B cell (primary cell): ENCODE measurements at regions not wholly inside any gene's neighbourhood (a gene's known extent, or its start where the extent isn't known, plus 50 kb on each side); places are given as distances from the start of the nearest gene placed in this dataset.

Source experiments
- ATAC-seq: fragments of 200-7000 bp; cut with Tn5 transposase; one replicate; pipeline ENCODE4 v1.10.0; 2021; ENCODE audit warnings: low read depth, mild to moderate bottlenecking, moderate number of reproducible peaks, moderate library complexity
- CTCF ChIA-PET: fragments of 350-600 bp; sonication (Branson Sonifier 250); formaldehyde crosslinking; loops from one replicate; lab custom pipeline; 2021; ENCODE audit warnings: antibody characterized with exemption, inconsistent platforms; lab: Charles Lee
- POLR2A ChIA-PET: fragments of 350-600 bp; sonication (Branson Sonifier 250); formaldehyde crosslinking; loops from one replicate; lab custom pipeline; 2021; ENCODE audit warnings: antibody characterized with exemption; lab: Charles Lee
- DNase-seq: peaks from one replicate; pipeline ENCODE4 v3.0.0; 2013
- H2AFZ ChIP-seq: 2 replicates; pipeline ENCODE4 v1.6.1; 2012; ENCODE audit warnings: mild to moderate bottlenecking, low read depth, low read length; ENCODE audit not compliant: insufficient read depth, poor library complexity, severe bottlenecking
- H3K27ac ChIP-seq, 2 donors: 1 replicate in 1 of 2; 2 replicates in 1 of 2; pipeline ENCODE4 v1.5.1; 2012 to 2013; ENCODE audit warnings: low read length in 2 of 2, mild to moderate bottlenecking in 2 of 2, moderate library complexity in 1 of 2
- H3K27me3 ChIP-seq, 4 experiments: fragments of 200-600 bp in 1 of 4; sonication (generic) in 1 of 4; replicated peaks in 1 of 4; 1 replicate in 2 of 4; 2 replicates in 2 of 4; pipeline versions ENCODE4 v1.6.1 to v1.7.0; 2013 to 2016; ENCODE audit warnings: low read length in 3 of 4, mild to moderate bottlenecking in 2 of 4, mixed read lengths in 1 of 4, moderate library complexity in 1 of 4; ENCODE audit not compliant: insufficient read depth in 4 of 4, control insufficient read depth in 3 of 4; ENCODE audit errors: control extremely low read depth in 1 of 4
- H3K36me3 ChIP-seq, 2 experiments: replicated peaks in 1 of 2; 1 replicate in 1 of 2; 2 replicates in 1 of 2; pipeline versions ENCODE4 v1.6.1 to v1.7.1; 2013; ENCODE audit warnings: low read length in 1 of 2; ENCODE audit not compliant: insufficient read depth in 2 of 2, control insufficient read depth in 1 of 2; ENCODE audit errors: control extremely low read depth in 1 of 2, extremely low read depth in 1 of 2
- H3K4me1 ChIP-seq, 2 donors: fragments of 200-600 bp in 1 of 2; sonication (generic) in 1 of 2; 1 replicate in 1 of 2; 2 replicates in 1 of 2; pipeline versions ENCODE4 v1.5.1 to v1.6.1; 2013 to 2017; ENCODE audit warnings: low read length in 2 of 2; ENCODE audit not compliant: control insufficient read depth in 2 of 2, insufficient read depth in 2 of 2
- H3K4me2 ChIP-seq: replicated peaks from 2 replicates; pipeline ENCODE3; 2012; ENCODE audit warnings: mild to moderate bottlenecking, low read depth, low read length; ENCODE audit not compliant: poor library complexity, severe bottlenecking
- H3K4me3 ChIP-seq, 5 experiments: fragments of 200-600 bp in 1 of 5; sonication (generic) in 1 of 5; 1 replicate in 3 of 5; 2 replicates in 2 of 5; pipeline versions ENCODE4 v1.5.1 to v1.7.0; 2011 to 2016; ENCODE audit warnings: low read length in 4 of 5, mild to moderate bottlenecking in 4 of 5, low read depth in 2 of 5, control low read depth in 1 of 5, moderate library complexity in 1 of 5; ENCODE audit not compliant: insufficient read depth in 1 of 5; ENCODE audit errors: control extremely low read depth in 1 of 5, extremely low read depth in 1 of 5
- H3K79me2 ChIP-seq: fragments of 200-600 bp; sonication (generic); one replicate; pipeline ENCODE4 v1.6.0; 2016; ENCODE audit warnings: low read length; ENCODE audit not compliant: control insufficient read depth, insufficient read depth
- H3K9ac ChIP-seq: fragments of 200-600 bp; sonication (generic); 2 replicates; pipeline ENCODE4 v1.6.1; 2017; ENCODE audit warnings: mild to moderate bottlenecking, low read length, moderate library complexity
- H3K9me3 ChIP-seq, 3 donors: one replicate each; pipeline versions ENCODE4 v1.6.1 to v1.7.1; 2013; ENCODE audit warnings: low read length in 2 of 3; ENCODE audit not compliant: control insufficient read depth in 2 of 3, insufficient read depth in 1 of 3; ENCODE audit errors: control extremely low read depth in 1 of 3
- H4K20me1 ChIP-seq: 2 replicates; pipeline ENCODE4 v1.6.0; 2012; ENCODE audit warnings: mild to moderate bottlenecking, low read length; ENCODE audit not compliant: insufficient read depth, control insufficient read depth, poor library complexity, severe bottlenecking
- H3K27ac Mint-ChIP-seq: one replicate; pipeline ENCODE4 v1.8.0; 2021; ENCODE audit warnings: mixed read lengths
- H3K27me3 Mint-ChIP-seq: one replicate; pipeline ENCODE4 v1.8.0; 2021; ENCODE audit warnings: mixed read lengths
- H3K4me1 Mint-ChIP-seq: one replicate; pipeline ENCODE4 v1.8.0; 2021; ENCODE audit warnings: mixed read lengths
- H3K4me3 Mint-ChIP-seq: one replicate; pipeline ENCODE4 v1.8.0; 2021; ENCODE audit warnings: mixed read lengths
- H3K9me3 Mint-ChIP-seq: one replicate; pipeline ENCODE4 v1.8.0; 2022; ENCODE audit warnings: mixed read lengths; ENCODE audit not compliant: insufficient read depth
- CTCF ChIP-seq: fragments of 200-600 bp; IDR thresholded peaks from one replicate; pipeline ENCODE4 v1.8.0; 2022; ENCODE audit warnings: antibody characterized with exemption, mild to moderate bottlenecking
- EZH2 ChIP-seq: IDR thresholded peaks from 2 replicates; pipeline ENCODE4 v1.6.1; 2012; ENCODE audit warnings: borderline replicate concordance, low read depth, mild to moderate bottlenecking, moderate library complexity, low read length; ENCODE audit not compliant: insufficient read depth, poor library complexity, severe bottlenecking
- WGBS: methylation state at CpG from one replicate; pipeline ENCODE4 v1.1.5; 2013; ENCODE audit warnings: missing lambda C conversion rate; ENCODE audit not compliant: insufficient coverage; 5-methylcytosine and 5-hydroxymethylcytosine counted together
- intact Hi-C: fragments of 100-400 bp; cut with micrococcal nuclease; formaldehyde crosslinking; loops from one replicate; pipeline ENCODE4 v1.10.0; 2022

GRCh38 chr18:38695559-38696280, 1130.1 kb upstream of the CELF4 start:
- ChIA-PET POLR2A (no interaction called here), CTCF (no interaction called here)
- Histone ChIP-seq H3K9me3 (no peaks in the 10 kb centered on the region), H3K4me1 (no peaks in the 10 kb centered on the region), H4K20me1 (no peaks in the 10 kb centered on the region), H2AFZ (no peak overlapping the region), H3K4me2 (no peak overlapping the region), H3K79me2 (no peaks in the 10 kb centered on the region), H3K9ac (no peak overlapping the region), H3K27me3 (no peaks in the 10 kb centered on the region), H3K36me3 (no peaks in the 10 kb centered on the region), H3K4me3 (no peak overlapping the region), H3K27ac (no peak overlapping the region)
- Mint-ChIP-seq H3K9me3 (peaks cover 6% of the 10 kb centered on the region), H3K4me3 (no peak overlapping the region), H3K27me3 (no peaks in the 10 kb centered on the region), H3K27ac (no peak overlapping the region), H3K4me1 (no peaks in the 10 kb centered on the region)
- 100% methylated on average over 1 of the region's 5 CpGs for WGBS
- intact Hi-C loops: no loop called here
- no peak for TF ChIP-seq EZH2
- no peak for TF ChIP-seq CTCF
- DNase-seq: no peak
- ATAC-seq: no peak

- Histone ChIP-seq H3K4me1 (no peaks in the 10 kb centered on the region), H3K9me3 (no peaks in the 10 kb centered on the region), H3K4me2 (no peak overlapping the region), H3K36me3 (no peaks in the 10 kb centered on the region), H3K4me3 (no peak overlapping the region), H3K9ac (no peak overlapping the region), H2AFZ (no peak overlapping the region), H3K27ac (no peak overlapping the region), H4K20me1 (no peaks in the 10 kb centered on the region), H3K79me2 (no peaks in the 10 kb centered on the region), H3K27me3 (no peaks in the 10 kb centered on the region)
- DNase-seq: no peak
- Mint-ChIP-seq H3K27ac (no peak overlapping the region), H3K27me3 (no peaks in the 10 kb centered on the region), H3K4me3 (no peak overlapping the region), H3K9me3 (peaks cover 6% of the 10 kb centered on the region), H3K4me1 (no peaks in the 10 kb centered on the region)
- ATAC-seq: no peak
- intact Hi-C loops: no loop called here
- POLR2A ChIA-PET: no interaction called here
- 43% methylated on average over 5 of the region's 5 CpGs for WGBS
- no peak for TF ChIP-seq CTCF
- CTCF ChIA-PET: no interaction called here
Measured at GRCh38 chr18:38693104-38693503, 1127.5 kb upstream of the CELF4 start.
